ENCODE measurements at regions not wholly inside any gene's neighbourhood (a gene's known extent, or its start where the extent isn't known, plus 50 kb on each side); places are given as distances from the start of the nearest gene placed in this dataset.

DNA sequence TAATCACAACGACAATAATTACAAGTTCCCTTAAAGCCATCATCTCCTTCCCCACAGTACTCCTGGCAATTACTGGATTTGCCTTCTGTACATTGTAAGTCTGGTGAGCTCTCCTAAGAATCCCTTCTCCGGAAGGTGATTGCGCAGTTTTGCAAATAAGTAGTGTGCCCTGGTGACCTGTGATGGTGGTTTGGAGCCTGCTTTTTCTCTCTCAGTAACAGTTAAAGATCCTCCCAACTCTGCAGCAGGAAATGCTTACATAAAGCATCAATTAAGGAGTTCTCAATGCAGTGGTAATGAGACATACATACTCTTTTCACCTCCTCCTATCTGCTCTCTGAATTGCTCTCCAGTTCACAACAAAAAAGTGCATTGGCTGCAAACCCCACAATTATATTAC lies 159.7 kb downstream of the SH2D1A start:
- no peak for DNase-seq (ENCODE audit: extremely low read depth in 1 of 11, low read depth in 9 of 11, low spot score in 4 of 11)

DNA sequence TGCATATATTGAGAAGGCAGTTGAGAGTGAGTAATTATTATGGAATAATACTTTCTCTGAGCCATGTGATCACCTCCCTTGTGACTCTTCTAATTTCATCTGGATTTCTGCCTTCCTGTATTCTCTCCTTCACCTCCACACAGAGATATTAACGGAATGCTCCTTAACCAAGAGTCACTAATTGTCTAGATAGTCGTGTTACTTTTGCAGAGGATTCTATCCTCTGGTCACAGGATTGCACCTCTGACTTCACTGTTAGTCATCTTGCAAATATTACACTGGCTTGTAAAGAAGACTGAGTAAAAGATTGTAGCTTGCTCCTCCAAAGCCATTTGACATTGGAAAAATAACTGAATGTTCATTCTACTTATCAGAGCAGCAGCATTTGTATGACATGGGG lies 160.9 kb downstream of the SH2D1A start:
- no peak for DNase-seq (ENCODE audit: extremely low read depth in 1 of 11, low read depth in 9 of 11, low spot score in 4 of 11)

DNA sequence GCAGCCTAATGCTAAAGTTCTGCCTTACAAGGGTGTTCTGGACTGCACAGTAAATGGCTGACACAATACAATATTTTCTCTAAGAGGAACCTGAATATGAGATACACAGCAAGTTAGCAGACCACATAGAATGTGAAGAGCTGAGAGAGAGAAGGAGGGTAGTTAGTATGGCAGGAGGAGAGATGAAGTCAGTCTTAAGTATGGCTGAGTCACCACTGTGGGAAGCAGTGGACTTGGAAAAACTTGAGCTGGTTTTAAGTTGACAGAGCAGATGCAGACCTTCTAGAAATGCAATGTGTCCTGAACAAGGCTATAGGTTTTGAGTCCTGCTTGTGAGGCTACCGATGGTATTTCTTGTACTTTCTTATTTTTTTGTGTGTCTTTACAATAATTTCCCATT lies 172.5 kb downstream of the SH2D1A start:
- DNase-seq (ENCODE audit: extremely low read depth in 1 of 11, low read depth in 9 of 11, low spot score in 4 of 11), result no peak

DNA sequence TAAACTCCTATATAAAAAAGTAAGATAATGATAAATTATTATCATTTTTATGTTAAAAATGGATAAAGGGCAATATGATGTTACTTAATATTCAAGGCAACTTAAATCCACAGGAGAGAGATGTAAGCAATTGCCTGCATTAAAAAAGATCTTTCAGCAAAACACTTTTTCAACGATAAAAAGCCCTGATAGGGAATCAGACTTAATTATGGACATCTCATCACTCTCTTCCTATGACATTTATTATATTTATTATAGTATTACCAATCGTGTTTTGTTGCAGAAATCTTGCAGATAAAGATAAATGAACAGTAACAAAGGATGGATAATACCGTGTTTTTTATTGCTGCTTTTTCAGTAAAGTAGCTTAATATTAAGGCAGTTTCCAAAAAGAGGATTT lies 178.5 kb downstream of the SH2D1A start:
- no peak for DNase-seq (ENCODE audit: extremely low read depth in 1 of 11, low read depth in 9 of 11, low spot score in 4 of 11)

DNA sequence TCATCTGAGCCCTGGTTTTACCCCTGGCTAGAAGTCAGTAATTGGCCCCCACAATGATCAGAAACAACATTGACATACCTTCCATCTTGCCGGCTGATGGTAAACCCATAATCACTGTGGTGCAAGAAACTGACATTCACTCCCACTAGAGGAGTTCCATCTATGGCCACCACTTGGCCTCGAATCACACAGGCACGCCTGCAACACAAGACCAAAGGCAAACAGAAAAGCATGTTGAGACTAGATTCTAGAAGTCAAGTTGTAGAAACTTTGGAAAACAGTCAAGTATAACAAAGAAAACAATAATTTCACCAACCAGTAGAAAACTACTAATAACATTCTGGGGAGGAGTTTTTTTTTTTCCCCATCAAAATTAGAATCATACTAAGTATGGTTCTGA lies 183.4 kb downstream of the SH2D1A start:
- no peak for DNase-seq (ENCODE audit: extremely low read depth in 1 of 11, low read depth in 9 of 11, low spot score in 4 of 11)

DNA sequence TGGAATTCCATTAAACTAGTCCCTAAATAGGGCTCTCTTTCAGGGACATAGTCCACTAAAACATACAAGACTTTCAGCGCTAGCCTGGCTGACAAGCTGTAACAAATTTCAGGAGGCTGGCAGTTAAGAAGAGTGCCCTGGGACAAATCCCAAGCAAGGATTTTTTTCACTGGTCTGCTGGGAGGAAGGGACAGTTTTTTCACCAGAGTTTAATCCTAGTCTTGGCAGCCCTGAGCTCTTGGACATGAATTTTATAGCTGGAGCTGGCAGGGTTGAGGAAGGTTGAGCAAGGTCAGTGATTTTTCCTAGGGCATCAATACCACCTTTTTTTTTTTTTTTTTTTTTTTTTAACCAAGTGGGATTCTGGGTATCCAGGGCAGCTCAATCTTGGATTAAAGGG lies 184.4 kb downstream of the SH2D1A start:
- DNase-seq (ENCODE audit: extremely low read depth in 1 of 11, low read depth in 9 of 11, low spot score in 4 of 11), result no peak

DNA sequence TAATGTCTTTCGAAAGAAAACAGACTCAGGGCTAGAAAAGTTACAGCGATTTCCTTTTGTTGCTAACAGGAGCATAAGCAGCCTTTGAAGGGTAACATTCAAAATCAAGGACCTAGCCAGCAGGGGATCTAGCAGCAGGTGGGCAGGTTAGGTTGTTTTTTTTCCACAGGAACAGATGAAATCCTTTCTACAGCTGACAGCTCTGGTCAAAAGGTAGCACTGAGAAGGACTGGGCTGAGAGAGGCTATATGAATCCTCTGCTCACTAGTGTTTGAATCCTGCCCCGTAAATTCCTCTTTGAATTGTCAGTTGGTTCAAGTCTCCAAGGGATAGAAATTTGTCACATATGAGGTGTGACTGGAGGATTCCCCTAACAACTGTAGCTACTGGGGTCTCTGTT lies 188.2 kb downstream of the SH2D1A start:
- no peak for DNase-seq (ENCODE audit: extremely low read depth in 1 of 11, low read depth in 9 of 11, low spot score in 4 of 11)

DNA sequence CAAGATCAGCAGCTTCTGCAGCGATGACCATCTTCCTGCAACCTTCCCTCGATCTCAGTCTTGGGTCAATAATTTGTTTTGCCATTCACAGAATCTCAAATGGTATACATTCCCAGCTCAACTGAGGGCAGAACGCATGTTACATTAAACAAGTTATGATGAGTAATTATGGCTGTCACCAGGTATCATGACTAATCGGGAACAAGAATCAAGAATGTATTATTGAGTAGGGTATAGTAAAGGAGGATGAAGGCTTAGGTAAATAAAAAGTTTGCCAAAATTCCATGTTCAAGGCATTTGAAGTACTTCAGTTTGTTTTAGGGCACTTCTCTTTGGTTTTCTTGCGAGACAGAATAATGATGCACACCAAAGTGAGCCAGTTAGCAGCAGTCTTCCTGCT lies 194.1 kb downstream of the SH2D1A start:
- no peak for DNase-seq (ENCODE audit: extremely low read depth in 1 of 11, low read depth in 9 of 11, low spot score in 4 of 11)

DNA sequence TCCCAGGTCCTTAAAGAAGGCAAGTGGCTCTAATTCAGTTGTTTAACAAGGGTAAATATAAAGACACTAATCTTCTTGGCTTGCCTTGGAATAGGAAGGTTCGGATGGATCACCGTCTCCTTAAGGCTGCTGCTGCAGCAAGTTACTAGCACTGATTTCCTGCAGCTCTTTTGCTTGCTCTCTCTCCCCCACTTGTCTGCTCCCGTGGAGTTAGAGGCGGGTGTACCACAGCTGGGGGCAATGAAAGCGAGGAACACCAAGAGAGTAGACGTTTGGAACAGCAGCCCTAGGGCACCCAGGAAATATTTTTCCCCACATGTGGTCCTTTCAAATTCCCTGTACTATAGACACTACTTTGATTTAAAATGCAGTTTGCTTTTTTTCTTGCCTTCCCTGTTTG lies 202.2 kb downstream of the SH2D1A start:
- DNase-seq (ENCODE audit: extremely low read depth in 1 of 11, low read depth in 9 of 11, low spot score in 4 of 11), result no peak

DNA sequence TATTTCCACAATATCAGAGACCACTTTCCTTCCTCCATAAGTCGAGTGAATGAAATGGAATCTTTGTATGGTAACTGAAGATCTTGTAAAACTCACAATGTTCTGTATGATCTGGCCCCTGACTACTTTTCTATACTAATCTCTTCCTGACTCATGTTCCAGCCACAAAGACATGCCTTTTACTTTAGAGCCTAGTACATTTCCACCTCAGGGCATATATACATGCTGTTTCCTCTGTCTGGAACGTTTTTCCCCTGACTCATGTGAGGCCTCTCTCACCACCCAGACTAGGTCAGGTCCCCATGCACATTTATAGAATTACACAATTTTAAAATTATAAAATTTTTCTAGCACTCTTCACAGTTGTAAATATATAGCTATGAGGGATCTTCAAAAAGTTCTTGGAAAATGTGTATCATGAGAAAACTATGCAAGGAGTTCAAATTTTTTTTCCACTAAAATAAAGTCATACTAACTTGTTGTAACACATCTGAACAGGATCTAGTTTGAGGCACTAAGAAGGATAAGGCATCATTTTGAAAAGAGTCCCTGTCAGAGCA lies 208.8 kb downstream of the SH2D1A start:
- DNase-seq (ENCODE audit: extremely low read depth in 1 of 11, low read depth in 9 of 11, low spot score in 4 of 11), result no peak

DNA sequence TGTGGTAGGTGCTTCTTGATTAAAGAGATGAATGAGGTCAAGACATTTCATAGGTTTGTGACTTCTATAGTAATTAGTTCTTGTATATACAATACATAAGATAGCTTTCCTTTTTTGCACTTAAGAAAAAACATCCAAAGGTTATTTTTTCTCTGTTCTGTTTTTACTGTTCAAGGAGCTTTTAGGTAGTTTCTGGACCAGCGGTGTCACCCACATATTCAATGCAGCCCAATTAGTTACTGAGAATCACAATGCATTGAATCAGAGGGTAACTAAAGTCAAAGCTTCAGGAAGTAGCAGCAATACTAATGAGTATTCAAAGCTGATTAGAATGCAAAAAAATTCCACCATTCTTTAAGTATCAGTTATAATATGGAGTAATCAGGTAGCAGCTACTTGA lies 211.6 kb downstream of the SH2D1A start:
- no peak for DNase-seq (ENCODE audit: extremely low read depth in 1 of 11, low read depth in 9 of 11, low spot score in 4 of 11)

DNA sequence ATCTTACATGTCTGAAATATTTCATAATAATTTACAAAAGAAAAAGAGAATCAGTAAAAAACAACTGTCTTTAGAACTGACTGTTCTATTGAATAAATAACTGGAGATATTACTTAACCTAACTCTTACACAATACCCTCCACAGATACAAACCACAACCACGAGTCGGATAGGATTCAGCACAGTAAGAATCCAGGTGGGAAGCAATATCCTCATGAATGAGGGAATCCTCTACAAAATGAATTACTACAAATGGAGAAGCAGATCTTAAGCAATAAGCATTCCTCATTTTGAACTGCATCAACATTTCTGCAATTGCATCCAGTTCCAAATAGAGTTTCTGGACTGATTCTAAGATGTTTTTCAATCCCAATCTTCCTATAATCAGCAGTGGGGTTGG lies 227.1 kb downstream of the SH2D1A start:
- DNase-seq (ENCODE audit: extremely low read depth in 1 of 11, low read depth in 9 of 11, low spot score in 4 of 11), result no peak

DNA sequence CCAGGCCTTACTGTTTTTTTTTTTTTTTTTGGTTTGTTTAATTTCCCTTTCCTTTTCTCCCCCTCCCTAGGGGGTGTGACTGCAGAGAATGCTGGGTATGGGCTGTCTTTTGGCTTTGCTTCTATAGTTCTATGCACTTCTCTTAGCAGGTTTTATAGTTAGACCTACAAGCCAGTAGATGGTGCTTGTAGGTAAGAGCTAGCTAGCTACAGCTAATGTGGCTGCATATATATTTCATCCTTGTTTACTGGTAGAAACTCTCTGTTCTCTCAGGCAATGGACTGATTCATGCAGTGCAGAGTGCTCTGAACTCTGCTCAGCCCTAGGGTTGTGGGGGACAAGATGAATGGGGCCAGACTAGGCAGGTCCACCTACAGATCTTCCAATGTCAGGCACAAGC lies 246.4 kb downstream of the SH2D1A start:
- DNase-seq (ENCODE audit: extremely low read depth in 1 of 11, low read depth in 9 of 11, low spot score in 4 of 11), result no peak

DNA sequence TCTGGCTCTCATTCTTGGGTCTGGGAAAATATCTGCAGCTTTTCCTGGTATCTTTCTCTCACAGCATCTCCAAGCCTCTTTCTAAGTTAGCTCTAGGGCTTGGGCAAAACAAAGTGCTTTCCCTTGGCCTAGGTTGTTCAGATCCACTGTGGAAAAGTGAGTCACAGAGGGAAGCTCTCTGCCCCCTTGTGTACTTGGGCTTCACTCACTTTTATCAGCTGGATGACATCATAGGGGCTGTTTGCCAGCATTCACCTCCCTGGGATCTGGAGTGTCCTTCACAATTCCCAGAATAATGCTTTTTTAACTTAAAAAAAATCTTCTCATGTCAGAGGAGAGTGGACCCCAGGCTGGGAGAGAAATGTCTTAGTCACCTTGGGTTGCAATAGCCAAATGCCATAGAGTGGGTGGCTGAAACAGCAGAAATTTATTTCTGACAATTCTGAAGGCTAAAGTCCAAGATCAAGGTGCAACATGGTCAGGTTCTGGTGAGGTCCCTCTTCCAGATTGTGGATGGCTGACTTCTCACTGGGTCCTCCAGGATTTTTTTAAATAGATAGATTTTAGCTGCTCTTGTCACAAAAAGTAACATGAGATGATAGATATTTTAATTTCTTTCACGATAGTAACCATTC lies 247.8 kb downstream of the SH2D1A start:
- DNase-seq (ENCODE audit: extremely low read depth in 1 of 11, low read depth in 9 of 11, low spot score in 4 of 11), result no peak

DNA sequence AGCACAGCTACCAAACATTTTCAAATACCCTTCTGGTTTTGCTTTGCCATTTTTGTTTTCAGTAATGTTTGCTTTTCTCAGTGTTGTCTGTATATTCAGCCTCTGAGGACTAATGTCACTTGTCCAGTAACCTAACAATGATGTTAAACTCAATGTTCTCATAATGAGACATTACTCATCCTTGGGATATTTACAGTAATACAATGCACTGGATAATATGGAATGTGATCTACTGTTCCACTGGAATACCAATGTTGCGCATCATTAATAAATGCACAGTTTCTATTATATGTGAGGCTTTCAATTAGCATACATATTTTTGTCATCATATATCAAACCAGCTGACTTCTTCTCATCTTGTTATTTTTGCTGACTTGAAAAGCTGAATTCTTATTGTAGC lies 259.1 kb downstream of the SH2D1A start:
- no peak for DNase-seq (ENCODE audit: extremely low read depth in 1 of 11, low read depth in 9 of 11, low spot score in 4 of 11)

DNA sequence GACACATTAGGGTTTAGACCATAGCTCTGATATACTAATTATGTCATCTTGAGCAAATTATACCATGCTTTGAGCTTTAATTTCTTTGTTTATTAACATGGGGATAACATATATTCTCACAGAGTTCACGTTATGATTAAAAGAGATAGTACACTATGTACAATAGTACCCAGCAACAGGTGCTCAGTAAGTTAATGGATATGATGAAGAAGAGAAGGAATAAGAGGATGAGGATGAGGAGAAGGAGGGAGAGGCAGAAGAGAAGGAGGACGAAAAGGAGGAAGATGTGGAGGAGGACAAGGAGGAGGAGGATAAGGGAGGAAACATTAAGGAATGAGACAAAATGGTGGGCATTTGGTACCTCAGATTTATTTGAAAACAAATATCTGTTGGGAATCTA lies 260.4 kb downstream of the SH2D1A start:
- DNase-seq (ENCODE audit: extremely low read depth in 1 of 11, low read depth in 9 of 11, low spot score in 4 of 11), result no peak

DNA sequence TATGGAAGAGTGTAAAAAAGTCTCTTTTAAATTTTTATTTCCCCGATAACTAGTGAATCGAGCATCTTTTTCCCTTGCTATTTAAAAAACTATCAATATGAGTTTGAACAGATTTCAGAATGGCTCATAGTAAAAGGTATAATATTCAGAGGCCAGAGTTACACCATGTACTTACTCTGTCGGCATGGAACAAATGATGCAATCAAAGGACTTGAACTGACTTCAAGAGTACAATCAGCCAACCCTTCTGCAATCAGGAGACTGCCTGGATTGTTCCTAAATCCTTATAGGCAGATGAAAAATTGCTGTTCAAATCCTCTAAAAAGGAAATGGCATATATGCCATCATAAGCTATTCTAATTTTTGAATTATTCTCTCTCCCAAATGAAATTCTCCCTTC lies 273.3 kb downstream of the SH2D1A start:
- no peak for DNase-seq (ENCODE audit: extremely low read depth in 1 of 11, low read depth in 9 of 11, low spot score in 4 of 11)

DNA sequence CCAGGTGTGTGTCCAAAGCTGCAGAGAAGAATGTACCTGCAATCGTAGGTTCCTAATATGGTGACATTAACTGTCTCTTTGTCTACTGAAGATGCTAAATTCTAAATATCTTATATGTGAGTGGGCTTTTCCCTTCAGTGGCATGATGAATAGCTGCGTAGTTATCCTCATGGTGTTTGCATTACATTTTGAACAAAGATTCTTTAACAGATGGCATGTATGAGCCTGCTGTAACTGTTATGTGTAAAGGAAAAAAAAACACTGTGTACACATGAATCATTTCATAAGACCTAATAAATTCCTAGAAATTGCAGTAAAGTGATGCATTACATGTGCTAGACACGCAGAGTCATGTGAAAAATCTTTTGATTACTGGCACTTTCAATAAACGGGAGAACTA lies 288.0 kb downstream of the SH2D1A start:
- no peak for DNase-seq (ENCODE audit: extremely low read depth in 1 of 11, low read depth in 9 of 11, low spot score in 4 of 11)

DNA sequence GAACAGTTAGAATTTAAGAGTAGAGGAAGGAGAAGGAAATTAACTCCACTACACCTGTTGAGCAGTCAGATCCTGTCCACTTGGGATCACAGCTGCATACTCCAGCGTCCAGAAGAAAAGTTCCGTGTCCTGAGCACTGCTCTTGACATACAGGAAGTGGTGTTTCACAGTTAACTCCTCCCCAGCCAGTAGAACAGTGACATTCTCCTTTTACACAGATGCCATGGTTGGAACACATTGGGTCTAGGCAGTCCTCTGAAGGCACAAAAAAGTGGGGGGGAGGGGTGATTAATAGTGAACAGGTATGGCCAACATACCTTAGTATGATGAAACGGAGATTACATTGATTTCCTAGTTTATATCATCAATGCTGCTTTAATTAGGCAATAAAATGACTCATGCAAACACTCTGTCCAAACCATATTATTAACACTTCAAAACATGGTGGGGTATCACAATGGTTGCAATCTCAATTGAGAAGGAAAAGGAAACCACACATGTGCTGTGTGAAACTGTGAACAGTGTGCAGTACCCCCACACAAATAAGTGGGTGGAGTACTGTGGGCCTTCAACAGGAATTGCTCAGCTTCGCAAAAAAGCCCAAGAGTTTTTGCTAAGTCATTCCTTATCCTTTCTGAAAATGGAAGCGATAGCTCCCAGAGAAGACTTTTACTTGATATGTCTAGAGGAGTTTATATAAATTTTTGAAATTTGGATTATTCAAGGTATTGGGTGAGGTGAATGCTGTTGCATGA lies 295.6 kb downstream of the SH2D1A start:
- no peak for DNase-seq (ENCODE audit: extremely low read depth in 1 of 11, low read depth in 9 of 11, low spot score in 4 of 11)

DNA sequence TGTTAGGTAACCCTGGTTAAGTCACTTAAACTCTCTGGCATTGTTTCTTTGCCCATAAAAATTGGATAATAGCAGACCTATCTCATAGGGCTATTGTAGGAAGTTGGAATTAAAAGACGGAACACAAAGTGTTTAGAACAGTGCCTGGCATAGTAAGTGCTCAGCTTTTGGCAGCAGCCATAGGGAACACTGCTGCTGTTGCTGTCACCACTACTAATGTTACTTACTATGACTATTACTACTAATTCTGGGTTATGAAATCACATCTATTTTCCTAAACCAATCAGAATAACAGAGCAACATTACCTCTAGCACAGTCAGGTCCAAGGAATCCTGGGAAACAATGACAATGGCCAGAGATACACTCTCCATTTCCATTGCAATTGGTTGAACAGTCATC lies 300.0 kb downstream of the SH2D1A start:
- DNase-seq (ENCODE audit: extremely low read depth in 1 of 11, low read depth in 9 of 11, low spot score in 4 of 11), result no peak

DNA sequence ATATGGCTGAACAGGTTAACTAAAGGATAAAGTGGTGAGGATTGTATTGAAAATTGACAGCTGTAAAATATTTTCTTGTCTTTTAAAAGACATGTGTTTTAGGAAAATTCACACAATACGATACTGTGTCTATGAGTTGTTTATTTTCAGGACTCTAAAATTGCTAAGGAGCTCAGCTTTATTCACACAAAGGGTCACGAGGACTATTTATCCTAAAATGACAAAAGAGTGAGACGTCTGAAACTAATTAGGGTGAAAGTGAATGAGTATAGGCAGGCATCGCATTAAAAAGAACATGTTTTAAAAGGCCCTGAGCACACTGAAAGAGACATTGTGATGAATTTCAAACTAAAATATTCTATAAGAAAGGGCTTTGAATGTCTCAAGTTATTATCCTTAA lies 304.7 kb downstream of the SH2D1A start:
- no peak for DNase-seq (ENCODE audit: extremely low read depth in 1 of 11, low read depth in 9 of 11, low spot score in 4 of 11)

Measured in renal cortex interstitium (tissue), 11 donors.